ENCODE measurements at regions not wholly inside any gene's neighbourhood (a gene's known extent, or its start where the extent isn't known, plus 50 kb on each side); places are given as distances from the start of the nearest gene placed in this dataset.

GRCh38 chr5:7991125-7991821 lies 122.3 kb downstream of the MTRR start:
- Histone ChIP-seq H3K4me3 (ENCODE audit: low read depth, low read length) (no peak overlapping the region), H3K9ac (no peak overlapping the region), H2AFZ (peak overlapping the region; percentile 30), H3K4me2 (ENCODE audit: low read length) (no peak overlapping the region), H3K9me3 (ENCODE audit: control insufficient read depth, low read length) (no peaks in the 10 kb centered on the region), H3K27me3 (ENCODE audit: control insufficient read depth, insufficient read depth, low read length) (no peaks in the 10 kb centered on the region), H3K27ac (no peak overlapping the region), H3K4me1 (no peaks in the 10 kb centered on the region), H3K36me3 (ENCODE audit: control insufficient read depth, insufficient read depth, low read length) (no peaks in the 10 kb centered on the region), H3K79me2 (no peaks in the 10 kb centered on the region)
- TF ChIP-seq, protein P1, sequence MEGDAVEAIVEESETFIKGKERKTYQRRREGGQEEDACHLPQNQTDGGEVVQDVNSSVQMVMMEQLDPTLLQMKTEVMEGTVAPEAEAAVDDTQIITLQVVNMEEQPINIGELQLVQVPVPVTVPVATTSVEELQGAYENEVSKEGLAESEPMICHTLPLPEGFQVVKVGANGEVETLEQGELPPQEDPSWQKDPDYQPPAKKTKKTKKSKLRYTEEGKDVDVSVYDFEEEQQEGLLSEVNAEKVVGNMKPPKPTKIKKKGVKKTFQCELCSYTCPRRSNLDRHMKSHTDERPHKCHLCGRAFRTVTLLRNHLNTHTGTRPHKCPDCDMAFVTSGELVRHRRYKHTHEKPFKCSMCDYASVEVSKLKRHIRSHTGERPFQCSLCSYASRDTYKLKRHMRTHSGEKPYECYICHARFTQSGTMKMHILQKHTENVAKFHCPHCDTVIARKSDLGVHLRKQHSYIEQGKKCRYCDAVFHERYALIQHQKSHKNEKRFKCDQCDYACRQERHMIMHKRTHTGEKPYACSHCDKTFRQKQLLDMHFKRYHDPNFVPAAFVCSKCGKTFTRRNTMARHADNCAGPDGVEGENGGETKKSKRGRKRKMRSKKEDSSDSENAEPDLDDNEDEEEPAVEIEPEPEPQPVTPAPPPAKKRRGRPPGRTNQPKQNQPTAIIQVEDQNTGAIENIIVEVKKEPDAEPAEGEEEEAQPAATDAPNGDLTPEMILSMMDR (IDR thresholded peaks at IDR 0.05): no peak

- no peaks in the 10 kb centered on the region for H3K79me2 ChIP-seq
- no peaks in the 10 kb centered on the region for H3K27me3 ChIP-seq (ENCODE audit: control insufficient read depth, insufficient read depth, low read length)
- H3K4me2 ChIP-seq (ENCODE audit: low read length): no peak overlapping the region
- TF ChIP-seq, protein P1 (IDR thresholded peaks at IDR 0.05): no peak
- H3K9me3 ChIP-seq (ENCODE audit: control insufficient read depth, low read length): no peaks in the 10 kb centered on the region
- no peak overlapping the region for H3K9ac ChIP-seq
- no peak overlapping the region for H3K27ac ChIP-seq
- H3K4me3 ChIP-seq (ENCODE audit: low read depth, low read length): no peak overlapping the region
- H3K4me1 ChIP-seq: no peaks in the 10 kb centered on the region
- no peaks in the 10 kb centered on the region for H3K36me3 ChIP-seq (ENCODE audit: control insufficient read depth, insufficient read depth, low read length)
- H2AFZ ChIP-seq: no peak overlapping the region
Measured at GRCh38 chr5:7995688-7996294, 126.8 kb downstream of the MTRR start.

DNA sequence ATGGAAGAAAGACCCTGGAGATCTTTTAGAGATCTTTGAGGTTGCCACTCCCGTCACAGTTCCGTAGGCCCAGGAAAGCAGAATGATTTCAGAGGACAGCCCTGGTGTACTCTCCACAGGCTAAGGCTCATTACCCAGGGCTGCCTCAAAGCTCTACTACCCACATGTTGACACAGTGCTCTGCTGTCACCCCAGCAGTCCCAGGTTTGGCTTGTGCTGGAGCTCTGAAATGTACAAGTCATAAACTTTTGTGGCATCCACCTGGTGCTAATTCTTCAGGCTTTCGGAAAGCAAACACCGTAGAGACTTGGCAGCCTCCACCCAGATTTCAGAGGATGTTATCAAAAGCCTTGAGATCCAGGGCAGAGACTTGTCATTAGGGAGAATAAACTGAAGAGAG lies 136.5 kb downstream of the MTRR start:
- Histone ChIP-seq H3K9me3 (ENCODE audit: control insufficient read depth, low read length) (no peaks in the 10 kb centered on the region), H2AFZ (no peak overlapping the region), H3K27me3 (ENCODE audit: control insufficient read depth, insufficient read depth, low read length) (no peaks in the 10 kb centered on the region), H3K79me2 (no peaks in the 10 kb centered on the region), H3K4me2 (ENCODE audit: low read length) (no peak overlapping the region), H3K27ac (no peak overlapping the region), H3K4me3 (ENCODE audit: low read depth, low read length) (no peak overlapping the region), H3K9ac (no peak overlapping the region), H3K36me3 (ENCODE audit: control insufficient read depth, insufficient read depth, low read length) (no peaks in the 10 kb centered on the region), H3K4me1 (no peaks in the 10 kb centered on the region)
- TF ChIP-seq, protein P1 (IDR thresholded peaks at IDR 0.05): no peak

DNA sequence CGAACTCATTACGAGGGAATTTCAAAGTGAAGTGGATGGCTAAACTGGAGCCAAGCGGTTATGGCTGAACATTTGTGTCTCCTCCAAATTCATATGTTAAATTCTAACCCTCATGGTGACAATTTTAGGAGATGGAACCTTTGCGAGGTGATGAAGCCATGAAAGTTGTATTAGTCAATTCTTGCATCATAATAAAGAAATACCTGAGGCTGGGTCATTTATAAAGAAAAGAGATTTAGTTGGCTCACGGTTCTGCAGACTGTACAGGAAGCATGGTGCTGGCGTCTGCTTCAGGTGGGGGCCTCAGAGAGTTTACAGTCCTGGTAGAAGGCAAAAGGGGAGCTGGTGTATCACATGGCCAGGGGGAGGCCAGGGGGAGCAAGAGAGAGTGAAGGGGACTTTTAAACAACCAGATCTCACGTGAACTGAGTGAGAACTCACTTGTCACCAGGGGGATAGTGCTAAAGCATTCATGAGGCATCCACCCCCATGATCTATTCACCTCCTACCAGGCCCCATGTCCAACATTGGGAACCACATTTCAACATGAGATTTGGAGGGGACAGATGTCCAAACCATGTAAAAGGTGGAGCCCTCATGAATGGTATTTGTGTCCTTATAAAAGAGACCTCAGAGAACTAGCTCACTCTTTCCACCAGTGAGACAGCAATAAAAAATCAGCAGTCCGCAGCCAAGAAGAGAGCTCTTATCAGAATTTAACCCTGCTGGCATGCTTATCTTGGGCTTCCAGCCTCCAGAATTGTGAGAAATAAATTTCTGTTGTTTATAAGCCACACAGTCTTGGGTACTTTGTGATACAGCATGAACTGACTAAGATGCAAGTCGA lies 143.4 kb downstream of the MTRR start:
- Histone ChIP-seq H3K4me1 (no peaks in the 10 kb centered on the region), H3K27ac (no peak overlapping the region), H2AFZ (no peak overlapping the region), H3K9me3 (ENCODE audit: control insufficient read depth, low read length) (no peaks in the 10 kb centered on the region), H3K4me3 (ENCODE audit: low read depth, low read length) (no peak overlapping the region), H3K9ac (no peak overlapping the region), H3K36me3 (ENCODE audit: control insufficient read depth, insufficient read depth, low read length) (no peaks in the 10 kb centered on the region), H3K27me3 (ENCODE audit: control insufficient read depth, insufficient read depth, low read length) (no peaks in the 10 kb centered on the region), H3K79me2 (no peaks in the 10 kb centered on the region), H3K4me2 (ENCODE audit: low read length) (no peak overlapping the region)
- TF ChIP-seq, protein P1 (IDR thresholded peaks at IDR 0.05): no peak

Data from parathyroid adenoma (tissue), 2 donors.